HG03469 (cell line): ENCODE measurements at regions not wholly inside any gene's neighbourhood (a gene's known extent, or its start where the extent isn't known, plus 50 kb on each side); places are given as distances from the start of the nearest gene placed in this dataset.

Experiments
- ATAC-seq: cut with Tn5 transposase; IDR thresholded peaks from one replicate; pipeline ENCODE4 v1.9.1; 2021; ENCODE audit warnings: mild to moderate bottlenecking, moderate library complexity, moderate number of reproducible peaks; ENCODE audit not compliant: unreplicated experiment

DNA sequence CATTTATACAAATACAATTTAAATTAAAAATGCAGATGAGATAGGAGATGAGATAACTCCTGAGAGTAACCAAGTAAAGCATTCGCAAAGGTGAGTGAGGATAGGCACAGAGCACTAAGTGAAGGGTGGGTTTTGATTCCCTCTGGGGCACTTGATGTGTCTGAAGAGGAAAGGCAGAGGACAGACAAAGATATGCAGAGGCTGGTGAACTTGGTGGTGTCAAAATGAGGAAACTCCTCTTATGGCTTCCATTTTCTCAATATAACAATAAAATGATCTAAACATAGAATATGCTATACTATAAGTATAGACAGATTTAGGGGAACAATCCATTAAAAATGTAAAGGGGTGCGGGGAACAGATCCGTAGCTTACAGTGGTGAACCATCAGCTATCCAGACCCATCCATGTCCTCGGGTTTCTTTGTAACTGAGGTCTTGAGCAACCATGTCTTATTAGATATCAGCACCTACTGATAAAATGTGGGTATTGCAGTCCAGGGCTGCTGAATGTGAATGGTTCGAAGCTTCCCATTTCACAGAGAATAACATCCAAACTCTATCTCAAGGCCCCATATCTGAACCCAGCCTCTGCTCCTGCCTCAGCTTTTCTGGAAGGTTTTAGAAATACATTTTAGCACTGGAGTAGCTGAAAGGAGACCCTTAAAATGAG is 73.9 kb upstream of the SLC10A2 start:
- peak; percentile 85 for ATAC-seq

GRCh38 chr13:103134271-103134670 is 68.1 kb upstream of the SLC10A2 start:
- peak; percentile 52 for ATAC-seq

- ATAC-seq = no peak
Measured at GRCh38 chr13:103133556-103133955, 67.3 kb upstream of the SLC10A2 start.

DNA sequence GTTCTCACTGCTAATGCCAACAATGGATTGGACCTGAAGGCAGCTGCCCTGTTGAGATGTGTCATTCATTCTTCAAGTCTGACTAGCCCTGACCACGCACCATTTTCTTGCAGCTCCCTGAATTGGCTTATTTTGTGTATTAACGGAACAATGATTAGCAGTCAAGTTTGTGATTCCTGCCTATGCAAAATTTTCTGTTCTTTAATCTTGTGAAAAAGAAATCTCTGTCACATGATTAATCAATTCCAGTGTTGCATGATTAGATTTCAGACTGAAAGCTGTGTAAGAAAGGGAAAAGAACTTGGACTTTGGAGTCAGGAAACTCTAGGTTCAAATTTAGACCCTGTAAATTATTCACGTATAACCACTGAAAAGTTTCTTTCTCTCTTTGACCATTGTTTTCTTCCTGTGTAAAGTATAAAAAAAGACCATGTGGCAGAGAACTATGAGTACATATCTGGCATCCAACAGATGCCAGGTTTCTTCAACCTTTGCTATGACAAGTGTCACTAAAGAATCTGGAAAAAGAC is 64.5 kb upstream of the SLC10A2 start:
- peak; percentile 57 for ATAC-seq

- ATAC-seq = no peak
Measured at GRCh38 chr13:103130146-103130545, 63.9 kb upstream of the SLC10A2 start.
